IMR-90 (cell line): ENCODE measurements at regions not wholly inside any gene's neighbourhood (a gene's known extent, or its start where the extent isn't known, plus 50 kb on each side); places are given as distances from the start of the nearest gene placed in this dataset.

Experiments used
- ATAC-seq: fragments of 200-7000 bp; cut with Tn5 transposase; 2 replicates; pipeline ENCODE4 v1.9.1; 2020; ENCODE audit warnings: low read depth, mild to moderate bottlenecking, moderate library complexity
- BruUV-seq: library from RNA; stranded (reverse); fragments of 400-500 nt; replicated peaks from 2 replicates; lab custom pipeline; 2021; lab: Mats Ljungman, UMichigan
- CTCF ChIA-PET: fragments of 300-600 bp; formaldehyde crosslinking; extraction: SDS; loops from one replicate; lab custom pipeline; 2021; ENCODE audit warnings: antibody characterized with exemption; lab: Yijun Ruan, JAX
- POLR2A ChIA-PET: fragments of 300-600 bp; sonication (Branson Sonifier 250); formaldehyde crosslinking; loops from one replicate; lab custom pipeline; 2022; ENCODE audit warnings: antibody characterized with exemption; ENCODE audit not compliant: unreplicated experiment; lab: Charles Lee
- DNase-seq: peaks from one replicate; pipeline ENCODE4 v3.0.0; 2013
- H2AFZ ChIP-seq: replicated peaks from 2 replicates; pipeline ENCODE3; 2013; ENCODE audit warnings: low read length, mild to moderate bottlenecking; ENCODE audit not compliant: poor library complexity
- H2AK5ac ChIP-seq: 2 replicates; pipeline ENCODE4 v1.6.1; 2013; ENCODE audit warnings: low read depth, low read length, inconsistent platforms
- H2AK9ac ChIP-seq: replicated peaks from 2 replicates; pipeline ENCODE3; 2013; ENCODE audit warnings: mild to moderate bottlenecking, low read depth, low read length, moderate library complexity; ENCODE audit not compliant: poor library complexity
- H2BK120ac ChIP-seq: 2 replicates; pipeline ENCODE4 v1.6.1; 2013; ENCODE audit warnings: low read depth, low read length, inconsistent platforms
- H2BK15ac ChIP-seq: 3 replicates; pipeline ENCODE4 v1.6.1; 2013; ENCODE audit warnings: low read depth, low read length, inconsistent platforms
- H2BK20ac ChIP-seq: 2 replicates; pipeline ENCODE4 v1.6.1; 2013; ENCODE audit warnings: low read depth, mild to moderate bottlenecking, inconsistent platforms, low read length, moderate library complexity
- H2BK5ac ChIP-seq: 2 replicates; pipeline ENCODE4 v1.6.1; 2013; ENCODE audit warnings: mild to moderate bottlenecking, low read depth, low read length, inconsistent platforms; ENCODE audit not compliant: poor library complexity, severe bottlenecking
- H3K14ac ChIP-seq: replicated peaks from 2 replicates; pipeline ENCODE4 v1.6.1; 2013; ENCODE audit warnings: low read depth, low read length, inconsistent platforms
- H3K18ac ChIP-seq: 2 replicates; pipeline ENCODE4 v1.6.1; 2013; ENCODE audit warnings: low read depth, low read length, control low read depth
- H3K23ac ChIP-seq: 2 replicates; pipeline ENCODE4 v1.6.1; 2013; ENCODE audit warnings: low read depth, low read length, inconsistent platforms
- H3K27ac ChIP-seq: 2 replicates; pipeline ENCODE4 v1.5.1; 2013; ENCODE audit warnings: mild to moderate bottlenecking, control low read depth, low read length; ENCODE audit not compliant: insufficient read depth
- H3K27me3 ChIP-seq: 2 replicates; pipeline ENCODE4 v1.6.1; 2013; ENCODE audit warnings: low read length; ENCODE audit not compliant: control insufficient read depth, insufficient read depth
- H3K36me3 ChIP-seq: 2 replicates; pipeline ENCODE4 v1.6.1; 2013; ENCODE audit warnings: low read length, mixed read lengths; ENCODE audit not compliant: control insufficient read depth, insufficient read depth
- H3K4ac ChIP-seq: 2 replicates; pipeline ENCODE4 v1.6.1; 2013; ENCODE audit warnings: low read depth, low read length, inconsistent platforms
- H3K4me1 ChIP-seq: 2 replicates; pipeline ENCODE4 v1.6.1; 2013; ENCODE audit warnings: low read length, mixed read lengths; ENCODE audit not compliant: control insufficient read depth, insufficient read depth
- H3K4me2 ChIP-seq: 2 replicates; pipeline ENCODE4 v1.6.1; 2013; ENCODE audit warnings: low read depth, mild to moderate bottlenecking, control low read depth, low read length, moderate library complexity
- H3K4me3 ChIP-seq: 2 replicates; pipeline ENCODE4 v1.5.1; 2013; ENCODE audit warnings: low read depth, mild to moderate bottlenecking, control low read depth, low read length, moderate library complexity; ENCODE audit not compliant: insufficient read depth
- H3K56ac ChIP-seq: 2 replicates; pipeline ENCODE4 v1.6.1; 2013; ENCODE audit warnings: low read length, inconsistent platforms; ENCODE audit not compliant: insufficient read depth; ENCODE audit errors: extremely low read depth
- H3K79me1 ChIP-seq, 2 experiments: 2 replicates each; pipeline ENCODE4 v1.6.1; 2013; ENCODE audit warnings: low read length in 2 of 2, inconsistent platforms in 1 of 2, low read depth in 1 of 2
- H3K9ac ChIP-seq: 2 replicates; pipeline ENCODE4 v1.6.1; 2013; ENCODE audit warnings: low read depth, low read length, control low read depth
- H3K9me1 ChIP-seq: 2 replicates; pipeline ENCODE4 v1.6.1; 2013; ENCODE audit warnings: low read length, inconsistent platforms; ENCODE audit not compliant: insufficient read depth
- H3K9me3 ChIP-seq: 2 replicates; pipeline ENCODE4 v1.6.1; 2013; ENCODE audit warnings: low read length; ENCODE audit not compliant: control insufficient read depth, insufficient read depth
- H4K20me1 ChIP-seq: 2 replicates; pipeline ENCODE4 v1.6.1; 2013; ENCODE audit warnings: low read length, inconsistent platforms; ENCODE audit not compliant: insufficient read depth
- H4K5ac ChIP-seq: 2 replicates; pipeline ENCODE4 v1.6.1; 2013; ENCODE audit warnings: mild to moderate bottlenecking, low read depth, low read length, control low read depth
- H4K8ac ChIP-seq, 2 experiments: 2 replicates each; pipeline ENCODE4 v1.6.1; 2013; ENCODE audit warnings: low read depth in 2 of 2, low read length in 2 of 2, control low read depth in 1 of 2, inconsistent platforms in 1 of 2
- H4K91ac ChIP-seq: 2 replicates; pipeline ENCODE4 v1.6.1; 2013; ENCODE audit warnings: low read depth, low read length, inconsistent platforms; ENCODE audit not compliant: insufficient read depth
- BHLHE40 ChIP-seq: fragments of 150-350 bp; IDR thresholded peaks from 2 replicates; pipeline ENCODE4 v1.6.1; 2016; ENCODE audit warnings: mild to moderate bottlenecking, low read depth, low read length
- ELK1 ChIP-seq: fragments of 150-350 bp; IDR thresholded peaks from 2 replicates; pipeline ENCODE4 v1.6.1; 2016; ENCODE audit warnings: low read depth, mild to moderate bottlenecking, low read length, moderate library complexity, borderline replicate concordance
- MAFK ChIP-seq: IDR thresholded peaks from 2 replicates; pipeline ENCODE4 v1.6.1; 2012; ENCODE audit warnings: low read depth, low read length, improper control_type of control experiment
- NFE2L2 ChIP-seq: fragments of 150-350 bp; IDR thresholded peaks from 2 replicates; pipeline ENCODE4 v1.6.1; 2016; ENCODE audit warnings: low read depth, mild to moderate bottlenecking, low read length
- RAD21 ChIP-seq: IDR thresholded peaks from 2 replicates; pipeline ENCODE4 v1.6.1; 2012; ENCODE audit warnings: low read length, improper control_type of control experiment
- RCOR1 ChIP-seq: IDR thresholded peaks from 2 replicates; pipeline ENCODE4 v1.6.1; 2012; ENCODE audit warnings: mild to moderate bottlenecking, low read length, improper control_type of control experiment; ENCODE audit not compliant: insufficient replicate concordance
- RFX5 ChIP-seq: IDR thresholded peaks from 2 replicates; pipeline ENCODE4 v1.8.0; 2012; ENCODE audit warnings: low read depth, mild to moderate bottlenecking, low read length, moderate library complexity
- USF2 ChIP-seq: fragments of 150-350 bp; IDR thresholded peaks from 2 replicates; pipeline ENCODE4 v1.6.1; 2017; ENCODE audit warnings: mild to moderate bottlenecking, antibody characterized with exemption, low read length, low read depth
- dilution Hi-C: fragments of 300-500 bp; cut with HindIII; formaldehyde crosslinking; loops from one replicate; pipeline ENCODE4 v1.14.3; 2018; ENCODE audit warnings: low sequenced_read_pairs; ENCODE audit not compliant: unreplicated experiment
- in situ Hi-C: fragments of 300-500 bp; cut with MboI; formaldehyde crosslinking; loops from 3 replicates; pipeline ENCODE4 v1.14.3; 2019; ENCODE audit warnings: low sequenced_read_pairs, inconsistent platforms, mixed read lengths
- intact Hi-C: fragments of 100-400 bp; cut with micrococcal nuclease; formaldehyde crosslinking; loops from 2 replicates; pipeline ENCODE4 v1.10.0; 2022

GRCh38 chr18:55073834-55074233, 114.6 kb upstream of the CCDC68 start:
- in situ Hi-C loops = no loop called here
- TF ChIP-seq ELK1 (no peak), USF2 (no peak), RFX5 (no peak), BHLHE40 (no peak), RAD21 (no peak), MAFK (no peak), RCOR1 (no peak), NFE2L2 (no peak)
- intact Hi-C loops = no loop called here
- Histone ChIP-seq H2AFZ (no peak overlapping the region), H4K91ac (no peak overlapping the region), H4K5ac (no peak overlapping the region), H3K56ac (no peak overlapping the region), H3K27me3 (peaks cover 14% of the 10 kb centered on the region), H4K20me1 (no peaks in the 10 kb centered on the region), H3K79me1 (no peaks in the 10 kb centered on the region), H2AK5ac (no peak overlapping the region), H2BK20ac (no peak overlapping the region), H3K4me2 (no peak overlapping the region), H3K9me1 (no peaks in the 10 kb centered on the region), H3K23ac (no peak overlapping the region), H3K4ac (no peak overlapping the region), H3K9me3 (no peaks in the 10 kb centered on the region), H3K4me3 (no peak overlapping the region), H3K14ac (no peak overlapping the region), H3K18ac (no peak overlapping the region), H2BK5ac (no peak overlapping the region), H2BK120ac (no peak overlapping the region), H3K27ac (no peak overlapping the region), H4K8ac (no peak overlapping the region), H2AK9ac (no peak overlapping the region), H3K4me1 (no peaks in the 10 kb centered on the region), H3K9ac (no peak overlapping the region), H2BK15ac (no peak overlapping the region), H3K36me3 (no peaks in the 10 kb centered on the region)
- no peak for ATAC-seq
- no peak for DNase-seq
- dilution Hi-C loops = no loop called here
- POLR2A ChIA-PET = no interaction called here
- BruUV-seq = no TSS peak
- CTCF ChIA-PET = no interaction called here
